Left renal cortex interstitium (tissue), 4 donors: ENCODE measurements at regions not wholly inside any gene's neighbourhood (a gene's known extent, or its start where the extent isn't known, plus 50 kb on each side); places are given as distances from the start of the nearest gene placed in this dataset.

Source experiments
- DNase-seq, 4 donors: peaks; one replicate each; pipeline ENCODE4 v3.0.0-alpha.2; 2013; ENCODE audit warnings: low read depth in 4 of 4, low spot score in 2 of 4, missing footprints in 1 of 4

DNA sequence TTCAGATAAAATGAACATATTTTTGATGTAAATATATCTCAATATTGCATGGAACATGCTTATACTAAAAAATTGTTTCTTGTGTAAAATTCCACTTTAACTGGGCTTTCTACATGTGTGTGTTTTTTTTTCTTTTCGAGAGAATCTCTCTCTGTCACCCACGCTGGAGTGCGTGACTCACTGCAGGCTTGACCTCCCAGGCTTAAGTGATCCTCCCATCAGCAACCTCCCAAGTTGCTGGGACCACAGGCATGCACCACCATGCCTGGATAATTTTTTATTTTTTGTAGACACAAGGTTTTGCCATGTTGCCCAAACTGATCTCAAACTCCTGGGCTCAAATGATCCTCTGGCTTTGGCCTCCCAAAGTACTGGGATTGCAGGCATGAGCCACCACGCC, 254.6 kb downstream of the LOXHD1 start:
- DNase-seq, result no peak

DNA sequence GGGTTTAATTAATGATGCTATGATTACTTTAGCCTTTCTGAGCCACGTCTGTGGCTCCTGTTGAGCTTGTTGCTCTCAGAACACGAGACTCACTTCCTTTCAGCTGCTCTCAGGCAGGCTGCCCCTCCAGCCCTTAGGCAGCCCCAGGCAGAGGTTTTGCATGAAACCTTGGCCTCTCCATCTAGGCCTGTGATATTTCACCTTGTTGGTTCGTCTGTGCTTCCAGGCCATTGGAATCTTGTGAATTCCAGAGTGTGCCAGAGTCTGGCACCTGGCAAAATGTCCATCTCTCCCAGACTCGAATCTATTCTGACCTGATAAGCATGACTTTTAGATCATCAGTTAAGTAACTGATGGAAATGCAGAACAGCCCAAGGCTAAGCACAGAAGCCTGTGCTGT, 254.1 kb downstream of the LOXHD1 start:
- DNase-seq, result no peak

DNA sequence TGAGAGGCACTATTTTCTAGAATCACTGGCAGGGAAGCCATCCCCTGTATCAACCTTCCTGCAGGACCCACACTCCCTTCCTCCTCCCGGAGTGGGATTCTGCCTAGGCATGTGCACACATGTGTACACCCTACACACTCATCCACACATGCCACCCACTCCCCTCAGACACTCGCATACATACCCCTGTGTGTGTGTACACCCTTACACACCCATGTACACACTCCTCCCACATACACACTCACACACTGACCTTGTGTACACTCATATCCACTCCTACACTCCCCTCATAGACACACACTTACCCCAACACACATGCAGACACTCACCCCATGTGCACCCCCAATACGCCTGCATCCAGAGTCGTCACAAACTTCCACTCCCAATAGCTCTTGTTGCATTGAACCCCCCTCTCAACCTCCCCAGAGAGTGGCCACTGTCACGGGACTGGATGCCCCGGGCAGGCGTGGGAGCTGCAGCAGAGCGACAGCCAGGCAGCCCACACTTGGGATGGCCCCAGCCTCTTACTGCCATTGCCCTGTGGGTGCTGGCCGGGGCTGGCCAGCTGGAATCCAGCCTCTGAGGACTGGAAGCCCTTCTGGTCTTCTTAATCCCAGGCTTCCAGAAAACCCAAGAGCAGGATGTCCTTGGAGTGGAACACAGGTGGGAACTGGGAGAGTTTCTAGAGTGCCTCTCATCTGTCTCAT, 251.0 kb downstream of the LOXHD1 start:
- no peak for DNase-seq

DNA sequence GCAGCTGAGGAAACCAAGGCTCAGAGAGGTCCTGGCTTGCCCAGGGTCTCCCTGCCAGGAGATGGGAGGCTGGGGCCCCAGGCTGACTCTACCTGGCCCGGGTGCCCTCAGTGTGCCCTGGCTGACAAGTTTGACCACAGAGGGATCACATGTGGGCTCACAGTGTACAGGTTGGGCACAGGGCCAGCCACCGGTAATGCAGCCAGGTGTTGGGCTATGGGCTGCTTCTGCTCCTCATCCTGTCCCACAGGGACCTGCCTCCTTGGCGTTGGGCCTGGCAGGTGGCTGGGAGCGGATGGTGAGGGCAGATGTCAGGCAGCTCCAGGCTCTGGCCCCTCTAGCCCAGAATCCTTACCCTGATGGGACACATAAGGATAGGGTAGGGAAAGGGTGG, 250.5 kb downstream of the LOXHD1 start:
- no peak for DNase-seq

DNA sequence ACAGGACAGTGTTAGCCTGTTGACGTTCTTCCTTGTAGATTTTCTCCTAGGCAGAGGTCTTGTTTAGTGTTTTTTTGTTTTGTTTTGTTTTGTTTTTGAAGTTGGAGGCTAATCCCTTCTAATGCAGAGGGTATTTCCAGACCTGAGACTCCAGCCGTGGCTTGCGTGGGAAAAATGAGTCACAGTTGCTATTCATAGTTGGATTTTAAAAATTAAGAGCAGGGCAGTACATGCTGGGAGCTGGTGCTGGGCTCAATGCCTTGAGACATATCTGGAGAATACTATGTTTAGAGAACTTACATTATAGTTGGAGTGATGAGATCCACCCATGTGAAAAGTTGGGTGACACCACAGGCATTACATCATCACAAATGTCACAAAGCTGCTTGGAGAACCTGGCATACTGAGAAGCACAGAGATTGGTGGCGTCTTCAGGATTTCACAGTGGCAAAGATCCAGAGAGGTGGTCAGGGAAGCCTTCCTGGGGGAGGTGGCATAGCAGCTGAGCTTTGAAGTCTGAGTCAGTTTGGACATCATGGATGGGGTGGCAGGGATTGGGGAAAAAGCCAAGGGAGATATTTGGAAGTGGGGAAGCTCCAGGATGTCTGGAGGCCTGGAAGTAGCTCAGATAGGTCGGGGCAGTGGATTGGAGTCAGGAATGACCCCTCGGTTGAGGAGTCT, 249.4 kb downstream of the LOXHD1 start:
- no peak for DNase-seq

DNA sequence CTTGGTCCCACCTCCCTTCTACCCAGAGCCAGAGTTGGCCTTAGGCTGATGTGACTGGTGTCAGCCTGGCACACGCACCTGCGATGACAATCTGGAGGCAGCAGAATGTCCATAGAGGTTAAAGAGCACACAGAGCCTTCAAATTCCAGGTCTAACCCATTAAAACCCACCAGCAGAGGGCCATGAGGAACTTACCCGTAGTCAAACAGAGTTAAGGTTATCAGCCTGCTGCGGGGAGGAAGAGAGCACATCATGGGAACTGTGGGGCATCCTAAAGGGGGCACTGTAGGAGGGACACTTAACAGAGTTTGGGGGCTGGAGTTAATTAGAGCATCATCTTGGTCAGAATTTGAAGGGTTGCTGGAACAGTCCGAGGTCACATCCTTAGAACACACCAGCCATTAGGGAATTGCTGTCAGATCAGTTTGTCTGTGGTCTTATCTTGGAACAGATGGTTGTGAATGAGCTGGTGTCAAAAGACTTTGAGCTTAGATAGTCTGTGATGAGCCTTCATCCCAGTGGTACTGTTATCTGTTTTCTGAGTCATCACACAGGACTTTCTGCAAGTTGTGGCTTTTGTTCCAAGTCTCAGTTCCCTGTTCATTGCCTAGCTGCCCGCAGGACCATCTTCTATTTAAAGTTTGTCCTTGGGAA, 248.6 kb downstream of the LOXHD1 start:
- no peak for DNase-seq

DNA sequence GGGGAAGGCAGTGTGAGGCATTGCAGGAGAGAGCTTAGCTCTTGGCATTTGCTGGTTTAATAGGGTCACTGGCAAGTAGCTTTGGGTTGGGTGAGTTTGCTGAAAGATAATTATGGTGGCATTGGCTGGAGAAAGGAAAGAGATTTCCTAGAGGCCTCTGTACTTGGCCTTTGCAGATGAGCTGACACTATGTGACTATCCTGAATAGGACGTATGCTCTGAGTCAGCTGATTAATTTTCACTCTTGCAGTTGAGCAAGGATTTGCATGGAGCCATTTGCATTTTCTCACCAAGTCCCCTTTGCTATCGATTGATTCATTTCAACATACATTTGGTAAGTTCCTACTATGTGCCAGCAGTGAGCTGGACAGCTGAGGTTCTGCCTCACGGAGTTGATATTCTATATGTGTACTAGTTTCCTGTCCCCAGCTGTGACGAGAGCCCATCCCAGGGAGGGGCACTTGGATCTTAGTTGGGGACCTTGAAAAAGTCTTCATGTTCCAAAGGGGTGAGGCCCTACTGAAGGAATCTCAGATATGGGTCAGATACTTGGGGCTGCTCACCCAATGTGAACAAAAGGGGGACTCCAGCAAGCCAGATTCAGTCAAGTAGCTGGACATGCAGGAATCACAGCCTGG, 245.7 kb downstream of the LOXHD1 start:
- DNase-seq, result no peak

DNA sequence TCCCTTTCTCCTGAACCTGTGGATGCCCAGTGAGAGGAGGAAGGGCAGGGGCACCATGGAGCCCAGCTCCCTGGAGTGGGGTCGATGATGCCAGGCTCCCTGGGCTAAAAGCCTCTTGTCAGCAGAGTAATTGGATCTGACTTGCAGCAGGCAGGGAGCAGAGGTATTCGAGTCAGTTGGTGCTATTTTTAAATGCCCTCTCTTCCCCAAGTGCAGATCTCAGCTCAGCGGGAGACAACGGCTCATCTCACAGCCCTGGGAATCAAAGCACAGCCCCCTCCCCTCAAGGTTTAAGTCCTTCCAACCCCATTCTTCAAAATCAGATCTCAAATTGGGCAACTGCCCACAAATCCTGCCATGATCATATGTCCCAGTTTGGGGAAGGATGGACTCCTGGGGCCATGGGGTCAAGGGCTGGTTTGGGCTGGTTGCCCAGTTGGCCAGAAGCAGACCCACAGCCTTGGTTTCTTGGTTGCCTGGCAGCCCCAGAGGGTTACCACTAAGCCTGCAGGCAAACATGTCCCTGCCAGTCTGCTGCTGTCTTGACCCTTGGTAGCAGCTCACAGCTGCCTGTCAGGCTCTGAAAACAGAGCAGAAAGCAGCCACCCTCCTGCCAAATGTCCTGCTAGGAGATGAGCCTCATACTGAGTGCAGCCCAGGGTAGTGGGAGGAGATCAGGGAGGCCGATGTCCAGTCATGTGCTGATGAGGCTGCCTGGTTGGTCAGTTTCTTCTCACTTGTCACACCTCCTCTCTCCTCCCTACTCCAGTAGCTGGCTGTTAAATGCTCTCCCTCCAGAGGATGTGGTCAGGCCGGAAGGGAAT, 244.9 kb downstream of the LOXHD1 start:
- peak in 1 of 4 donors; percentile 33 for DNase-seq

DNA sequence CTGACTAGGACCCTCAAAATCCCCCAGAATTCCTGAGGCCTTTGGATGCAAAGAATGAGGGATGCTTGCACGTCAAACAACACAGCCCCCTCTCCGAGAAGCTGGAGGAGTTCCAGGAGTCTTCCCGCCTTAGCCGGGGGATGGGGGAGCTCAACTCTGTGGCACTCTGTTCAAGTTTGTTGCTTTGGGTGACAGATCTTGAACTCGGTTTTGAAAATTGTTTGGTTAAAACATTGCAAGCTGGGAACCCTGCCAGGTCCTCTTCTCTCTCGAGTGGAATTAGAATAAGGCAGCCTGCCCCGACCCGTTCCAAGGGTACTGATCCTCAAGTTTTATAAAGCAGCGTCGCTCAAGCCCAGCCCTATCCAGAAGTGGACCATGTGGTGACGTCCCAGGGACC, 244.1 kb downstream of the LOXHD1 start:
- DNase-seq, result peak in 1 of 4 donors; percentile 16

DNA sequence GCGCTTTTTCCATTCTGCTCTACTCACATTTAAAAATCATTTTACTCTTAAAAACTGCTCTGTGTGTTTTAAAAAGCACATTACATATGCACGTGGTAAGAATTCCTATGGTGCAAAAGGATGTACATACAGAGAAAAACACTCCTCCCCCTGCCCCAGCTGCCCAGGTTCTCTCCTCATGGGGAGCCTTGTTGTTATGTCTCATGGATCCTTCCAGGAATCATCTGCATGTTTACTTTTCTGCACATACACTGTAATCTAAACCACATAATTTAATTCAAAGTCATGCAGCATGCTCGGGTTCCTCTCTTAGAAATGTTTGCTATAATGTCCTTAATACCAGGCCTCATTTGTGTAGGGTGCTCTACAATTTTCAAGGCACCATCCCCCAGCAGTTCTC, 243.3 kb downstream of the LOXHD1 start:
- no peak for DNase-seq

DNA sequence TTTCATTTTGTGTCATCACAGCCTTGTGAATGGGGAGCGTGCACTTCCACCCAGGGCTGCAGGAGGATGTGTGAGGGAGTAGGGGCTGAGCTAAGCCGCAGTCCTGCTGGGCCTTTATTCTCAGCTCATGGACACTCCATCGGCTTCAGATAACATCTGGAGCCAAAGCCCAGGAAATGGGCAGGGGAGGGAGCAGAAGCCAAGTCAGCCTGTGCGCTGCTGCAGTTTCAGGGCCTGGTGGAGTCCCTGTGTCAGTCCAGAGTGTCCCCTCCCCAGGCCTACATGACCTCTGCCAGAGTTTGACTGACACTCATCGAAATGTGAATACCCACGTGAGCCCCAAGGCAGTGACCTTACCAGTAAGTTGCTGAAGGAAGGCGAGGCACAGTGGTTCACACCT, 242.2 kb downstream of the LOXHD1 start:
- no peak for DNase-seq

DNA sequence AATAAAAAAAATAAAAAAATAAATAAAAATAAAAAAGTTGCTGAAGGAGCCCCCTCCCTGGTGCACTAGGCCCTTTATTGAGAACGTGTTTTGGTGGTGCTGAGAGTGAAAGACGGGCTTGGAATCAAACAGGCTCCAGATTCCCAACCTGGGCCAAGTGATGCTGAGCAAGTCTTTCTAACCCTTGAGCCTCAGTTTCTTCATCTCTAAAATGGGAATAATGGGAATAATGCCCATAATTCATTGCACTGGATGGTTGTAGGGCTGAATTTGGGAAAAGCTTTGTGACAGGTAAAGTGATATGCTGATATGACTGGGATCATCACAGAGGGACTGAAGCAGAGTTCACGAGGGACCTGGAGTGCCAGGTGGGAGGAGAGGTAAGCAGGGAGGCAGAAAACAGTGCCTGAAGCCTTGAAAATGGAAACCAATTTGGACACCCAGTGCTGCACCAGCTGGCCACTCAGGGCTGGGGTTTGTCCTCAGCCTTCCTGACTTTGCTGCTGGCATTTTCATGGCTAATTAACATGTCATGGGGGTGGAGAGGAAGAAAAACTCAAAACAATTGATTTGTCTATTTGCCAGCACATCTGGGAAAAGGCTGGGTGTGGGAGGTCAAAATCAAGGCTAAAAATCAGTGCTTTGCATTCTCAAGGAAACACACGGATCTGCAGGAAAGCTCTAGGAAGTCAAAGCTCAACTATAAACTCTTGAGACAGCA, 241.3 kb downstream of the LOXHD1 start:
- DNase-seq, result no peak

DNA sequence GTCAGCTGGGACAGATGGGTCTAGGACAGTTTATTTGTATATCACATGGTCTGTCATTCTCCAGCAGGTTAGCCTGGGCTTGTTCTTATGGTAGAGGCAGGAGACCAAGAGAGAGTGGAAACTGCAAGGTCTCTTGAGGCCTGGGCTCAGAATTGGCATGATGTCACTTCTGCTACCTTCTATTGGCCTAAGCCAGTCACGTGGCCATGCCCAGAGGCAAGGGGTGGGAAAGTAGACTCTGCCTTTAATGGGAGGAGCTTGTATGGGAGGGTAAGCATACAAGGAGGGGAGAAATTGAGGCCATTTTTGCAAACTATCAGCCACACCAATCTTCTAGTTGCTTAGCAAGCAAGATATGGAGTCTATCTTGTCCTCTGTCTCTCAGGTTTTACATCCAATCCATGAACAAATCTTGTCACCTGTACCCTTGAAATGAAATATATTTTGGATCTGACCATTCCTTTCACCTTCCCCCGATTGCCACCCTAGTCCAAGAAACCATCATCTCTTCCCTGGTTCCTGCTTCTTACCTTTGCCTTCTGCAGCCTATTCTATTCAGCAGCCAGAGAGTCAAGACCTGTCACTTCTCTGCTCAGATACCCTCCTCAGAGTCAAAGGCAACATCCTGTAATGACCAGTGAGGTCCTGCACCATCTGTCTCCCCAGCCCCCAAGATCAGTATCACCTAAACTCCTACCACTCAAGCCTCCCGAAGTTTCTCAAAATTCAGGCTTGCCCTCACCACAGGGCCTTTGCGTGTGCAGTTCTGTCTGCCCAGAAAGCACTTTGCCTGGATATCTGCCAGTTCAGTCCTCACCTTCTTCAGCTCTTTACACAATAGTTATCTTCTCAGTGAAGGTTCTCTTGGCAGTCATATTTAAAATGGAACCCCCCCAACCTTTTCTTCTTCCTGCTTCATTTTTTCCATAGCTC, 240.0 kb downstream of the LOXHD1 start:
- no peak for DNase-seq

DNA sequence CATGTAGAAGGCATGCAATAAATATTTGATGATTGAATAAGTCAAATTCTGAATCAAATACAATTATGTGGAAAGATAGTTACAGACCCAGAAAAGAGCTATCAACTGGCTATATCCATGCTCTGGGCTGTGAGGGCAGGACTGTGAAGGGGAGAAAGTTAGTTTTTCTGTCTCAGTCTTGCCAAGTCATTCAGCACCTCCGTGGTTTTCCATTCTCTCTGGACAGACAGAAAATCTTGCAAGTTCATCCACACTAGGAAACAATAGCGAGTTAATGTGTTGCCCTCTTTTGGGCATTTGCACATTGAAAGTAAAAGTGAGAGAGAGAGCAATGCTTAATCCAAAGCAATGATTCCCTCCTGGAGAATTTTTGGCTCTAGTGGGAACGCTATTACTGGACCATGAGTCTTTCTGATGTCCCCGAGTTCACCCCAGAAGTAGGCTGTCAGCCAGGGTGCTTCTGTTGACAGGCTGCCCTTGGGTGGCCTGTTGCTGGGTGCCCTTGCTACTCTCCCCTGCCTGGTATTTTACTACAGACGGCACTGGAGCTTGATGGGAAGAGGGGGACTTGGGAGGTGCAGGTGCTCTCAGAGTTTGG, 238.3 kb downstream of the LOXHD1 start:
- DNase-seq, result no peak

DNA sequence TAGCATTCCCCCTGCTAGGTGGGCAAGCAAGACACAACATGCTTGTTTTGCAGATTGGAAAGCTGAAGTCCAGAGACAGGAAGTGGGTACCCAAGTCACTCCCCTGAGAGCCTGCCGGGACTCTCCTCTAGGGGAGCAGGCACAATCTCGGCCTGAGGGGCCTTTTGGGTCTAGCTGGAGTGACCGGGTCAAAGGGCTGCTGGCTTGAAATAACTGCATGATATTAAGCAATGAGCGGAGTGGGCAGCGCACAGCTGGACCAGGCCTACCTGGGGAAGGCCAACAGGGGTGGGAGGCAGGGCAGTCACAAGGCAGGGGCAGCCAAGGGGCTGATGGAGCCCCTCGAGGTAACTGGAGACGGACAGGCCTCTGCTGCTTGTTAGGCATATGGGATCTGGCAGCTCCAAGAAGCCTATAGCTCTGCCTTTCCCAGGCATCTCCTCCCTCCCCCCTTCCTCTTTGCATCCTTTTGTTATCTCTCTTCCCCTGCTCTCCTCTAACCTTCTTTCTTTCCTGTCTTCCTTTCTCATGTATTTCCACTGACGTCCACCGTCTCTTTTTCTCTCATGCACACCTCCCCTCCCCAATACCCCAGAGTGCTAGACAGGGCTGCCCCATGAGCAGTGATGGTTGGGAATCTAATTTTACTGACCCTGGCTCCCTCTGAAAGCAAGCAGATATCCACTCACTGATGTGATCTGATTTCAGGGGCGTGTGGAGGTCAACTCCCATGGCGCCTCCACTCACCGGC, 237.5 kb downstream of the LOXHD1 start:
- no peak for DNase-seq

DNA sequence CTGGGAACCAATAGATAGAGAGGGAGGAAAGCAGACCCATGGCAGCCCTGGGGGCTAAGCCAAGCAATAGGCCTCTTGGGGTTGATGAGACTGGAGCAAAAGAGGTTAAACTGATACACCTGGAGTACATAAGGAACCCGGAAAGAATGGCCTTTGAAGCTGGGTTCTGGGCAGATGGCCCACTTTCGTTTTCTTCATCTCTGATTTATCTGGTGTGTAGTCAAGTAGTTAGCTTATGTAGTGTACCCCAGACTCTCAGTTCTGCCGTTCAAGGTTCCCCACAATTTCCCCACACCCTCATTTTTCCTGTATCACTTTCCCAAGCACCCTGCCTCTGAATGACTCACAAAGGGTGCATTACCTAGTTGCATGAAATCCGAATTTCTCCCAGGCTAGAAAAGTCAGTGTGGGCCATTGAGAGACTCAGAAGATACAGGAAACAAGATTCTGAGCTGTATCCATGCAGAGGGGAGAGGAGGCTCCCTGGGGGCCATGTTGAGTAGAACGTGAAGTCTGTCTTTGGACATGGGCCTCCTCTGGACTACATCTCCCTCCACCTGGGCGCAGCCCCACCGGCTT, 235.0 kb downstream of the LOXHD1 start:
- DNase-seq, result no peak

DNA sequence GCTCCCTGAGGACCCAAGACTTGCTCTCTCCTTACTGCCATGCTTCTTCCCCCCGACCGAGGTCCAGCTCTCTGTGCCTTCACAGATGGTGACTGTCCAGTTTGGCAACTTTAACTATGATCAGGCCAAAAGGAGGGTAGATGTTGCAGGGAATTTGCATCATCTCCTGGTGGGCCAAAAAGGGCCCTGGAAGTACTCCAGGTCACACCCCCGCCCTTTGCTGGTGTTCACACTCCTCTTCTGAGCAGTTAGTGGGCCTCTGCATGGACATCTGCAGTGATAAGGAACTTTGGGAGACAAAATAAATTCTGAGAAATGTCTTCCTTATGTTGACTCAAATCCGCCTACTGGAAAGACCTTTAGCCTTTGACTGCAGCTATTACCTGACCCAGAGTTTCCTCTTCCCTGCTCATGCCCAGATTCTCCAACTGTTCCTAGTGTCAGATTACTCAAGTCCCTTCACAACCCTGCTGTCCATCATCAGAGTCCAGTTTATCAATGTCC, 234.4 kb downstream of the LOXHD1 start:
- no peak for DNase-seq
